ENCODE measurements at regions not wholly inside any gene's neighbourhood (a gene's known extent, or its start where the extent isn't known, plus 50 kb on each side); places are given as distances from the start of the nearest gene placed in this dataset.

GRCh38 chrX:69027181-69028005, 137.9 kb downstream of the PJA1 start:
- peaks cover 2% of the 10 kb centered on the region; the same call in 1 of the 2 replicates for H3K27me3 Mint-ChIP-seq (ENCODE audit: insufficient read depth)
- no peaks in the 10 kb centered on the region for H3K36me3 Mint-ChIP-seq (ENCODE audit: low read depth)
- H3K27ac Mint-ChIP-seq = peak overlapping the region; percentile 23; the same call in 1 of the 2 replicates
- DNase-seq = peak; percentile 7
- peaks cover 23% of the 10 kb centered on the region for H3K4me1 Mint-ChIP-seq (ENCODE audit: low read depth)
- H3K9me3 Mint-ChIP-seq = no peaks in the 10 kb centered on the region
- no peak for TF ChIP-seq CTCF (IDR thresholded peaks at IDR 0.05)
- H3K4me3 Mint-ChIP-seq = no peak overlapping the region

GRCh38 chrX:69025802-69026301, 139.4 kb downstream of the PJA1 start:
- Mint-ChIP-seq H3K27ac (0 out of 2 replicates have a peak overlapping the region, but pooled peaks have one; percentile 37), H3K4me1 (ENCODE audit: low read depth) (peaks cover 23% of the 10 kb centered on the region), H3K36me3 (ENCODE audit: low read depth) (no peaks in the 10 kb centered on the region), H3K9me3 (no peaks in the 10 kb centered on the region), H3K27me3 (ENCODE audit: insufficient read depth) (peaks cover 2% of the 10 kb centered on the region; the same call in 1 of the 2 replicates), H3K4me3 (peak overlapping the region; percentile 52; the same call in 1 of the 2 replicates)
- TF ChIP-seq CTCF (IDR thresholded peaks at IDR 0.05) = no peak
- peak; percentile 15 for DNase-seq

- H3K27me3 Mint-ChIP-seq (ENCODE audit: insufficient read depth) = peaks cover 2% of the 10 kb centered on the region; the same call in 1 of the 2 replicates
- no peak for TF ChIP-seq CTCF (IDR thresholded peaks at IDR 0.05)
- no peak overlapping the region for H3K4me3 Mint-ChIP-seq
- no peaks in the 10 kb centered on the region for H3K9me3 Mint-ChIP-seq
- H3K36me3 Mint-ChIP-seq (ENCODE audit: low read depth) = no peaks in the 10 kb centered on the region
- peaks cover 23% of the 10 kb centered on the region for H3K4me1 Mint-ChIP-seq (ENCODE audit: low read depth)
- DNase-seq = peak; percentile 7
- H3K27ac Mint-ChIP-seq = no peak overlapping the region
These were observed 140.3 kb downstream of the PJA1 start for GRCh38 chrX:69024931-69025330.

- H3K27ac Mint-ChIP-seq = no peak overlapping the region
- H3K4me3 Mint-ChIP-seq = no peak overlapping the region
- no peak for TF ChIP-seq CTCF (IDR thresholded peaks at IDR 0.05)
- peaks cover 2% of the 10 kb centered on the region; the same call in 1 of the 2 replicates for H3K27me3 Mint-ChIP-seq (ENCODE audit: insufficient read depth)
- H3K36me3 Mint-ChIP-seq (ENCODE audit: low read depth) = no peaks in the 10 kb centered on the region
- H3K4me1 Mint-ChIP-seq (ENCODE audit: low read depth) = peaks cover 23% of the 10 kb centered on the region
- DNase-seq = no peak
- no peaks in the 10 kb centered on the region for H3K9me3 Mint-ChIP-seq
These were observed 141.0 kb downstream of the PJA1 start for GRCh38 chrX:69024161-69024736.

GRCh38 chrX:69022430-69022829, 142.8 kb downstream of the PJA1 start:
- no peaks in the 10 kb centered on the region for H3K9me3 Mint-ChIP-seq
- H3K36me3 Mint-ChIP-seq (ENCODE audit: low read depth) = no peaks in the 10 kb centered on the region
- no peak for DNase-seq
- no peak overlapping the region for H3K27ac Mint-ChIP-seq
- no peak overlapping the region for H3K4me3 Mint-ChIP-seq
- TF ChIP-seq CTCF (IDR thresholded peaks at IDR 0.05) = no peak
- H3K4me1 Mint-ChIP-seq (ENCODE audit: low read depth) = peaks cover 20% of the 10 kb centered on the region
- H3K27me3 Mint-ChIP-seq (ENCODE audit: insufficient read depth) = no peaks in the 10 kb centered on the region; the same call in 1 of the 2 replicates

All from HFFc6 (cell line).